Sigmoid colon (tissue), 6 donors: ENCODE measurements at regions not wholly inside any gene's neighbourhood (a gene's known extent, or its start where the extent isn't known, plus 50 kb on each side); places are given as distances from the start of the nearest gene placed in this dataset.

Experiments
- DNase-seq: peaks from one replicate; pipeline ENCODE4 v3.0.0-alpha.2; 2019
- H3K27ac ChIP-seq, 4 donors: fragments of 200-600 bp; sonication (generic); one replicate each; pipeline ENCODE4 v1.5.1; 2016 to 2019; ENCODE audit warnings: mild to moderate bottlenecking in 1 of 4
- H3K27me3 ChIP-seq, 3 donors: fragments of 200-600 bp; sonication (generic); one replicate each; pipeline ENCODE4 v1.5.1; 2019; ENCODE audit warnings: mild to moderate bottlenecking in 1 of 3
- H3K36me3 ChIP-seq, 4 donors: fragments of 200-600 bp; sonication (generic); one replicate each; pipeline ENCODE4 v1.5.1; 2016 to 2019
- H3K4me1 ChIP-seq, 4 donors: fragments of 200-600 bp; sonication (generic); one replicate each; pipeline ENCODE4 v1.5.1; 2017 to 2019
- H3K4me3 ChIP-seq, 4 donors: fragments of 200-600 bp; sonication (generic); one replicate each; pipeline ENCODE4 v1.5.1; 2017 to 2019; ENCODE audit warnings: mild to moderate bottlenecking in 2 of 4, moderate library complexity in 1 of 4
- H3K9me3 ChIP-seq, 4 donors: fragments of 200-600 bp in 3 of 4; sonication (generic) in 3 of 4; one replicate each; pipeline versions ENCODE4 v1.5.1 to v1.6.1; 2013 to 2019
- EP300 ChIP-seq, 4 donors: sonication (generic); formaldehyde crosslinking; IDR thresholded peaks; one replicate each; pipeline ENCODE4 v1.6.1; 2017; ENCODE audit warnings: antibody characterized with exemption in 4 of 4
- POLR2A ChIP-seq, 2 donors: fragments of 450-650 bp; IDR thresholded peaks; one replicate each; pipeline ENCODE4 v1.6.1; 2016; ENCODE audit warnings: antibody characterized with exemption in 2 of 2, mild to moderate bottlenecking in 2 of 2, moderate library complexity in 2 of 2
- POLR2AphosphoS5 ChIP-seq, 4 donors: sonication (generic); formaldehyde crosslinking; IDR thresholded peaks; one replicate each; pipeline ENCODE4 v1.6.1; 2017; ENCODE audit warnings: antibody characterized with exemption in 4 of 4
- WGBS, 2 donors: extraction: QIAGEN DNeasy Blood & Tissue Kit; methylation state at CpG; one replicate each; pipeline ENCODE4 v1.1.7; 2013; 5-methylcytosine and 5-hydroxymethylcytosine counted together
- intact Hi-C: fragments of 100-400 bp; cut with DNase I; formaldehyde crosslinking; loops from one replicate; pipeline ENCODE4 v1.15.1; 2023
- TF ChIP-seq, protein P1 (sequence below), 4 experiments: fragments of 450-650 bp in 3 of 4; fragments of 200-600 bp in 1 of 4; IDR thresholded peaks; one replicate each; pipeline ENCODE4 v1.5.1; 2016 to 2019; ENCODE audit warnings: antibody characterized with exemption in 4 of 4, mild to moderate bottlenecking in 3 of 4, moderate library complexity in 2 of 4
- donor health status: healthy with polysubstance abuse.
- donor health status: healthy.

DNA sequence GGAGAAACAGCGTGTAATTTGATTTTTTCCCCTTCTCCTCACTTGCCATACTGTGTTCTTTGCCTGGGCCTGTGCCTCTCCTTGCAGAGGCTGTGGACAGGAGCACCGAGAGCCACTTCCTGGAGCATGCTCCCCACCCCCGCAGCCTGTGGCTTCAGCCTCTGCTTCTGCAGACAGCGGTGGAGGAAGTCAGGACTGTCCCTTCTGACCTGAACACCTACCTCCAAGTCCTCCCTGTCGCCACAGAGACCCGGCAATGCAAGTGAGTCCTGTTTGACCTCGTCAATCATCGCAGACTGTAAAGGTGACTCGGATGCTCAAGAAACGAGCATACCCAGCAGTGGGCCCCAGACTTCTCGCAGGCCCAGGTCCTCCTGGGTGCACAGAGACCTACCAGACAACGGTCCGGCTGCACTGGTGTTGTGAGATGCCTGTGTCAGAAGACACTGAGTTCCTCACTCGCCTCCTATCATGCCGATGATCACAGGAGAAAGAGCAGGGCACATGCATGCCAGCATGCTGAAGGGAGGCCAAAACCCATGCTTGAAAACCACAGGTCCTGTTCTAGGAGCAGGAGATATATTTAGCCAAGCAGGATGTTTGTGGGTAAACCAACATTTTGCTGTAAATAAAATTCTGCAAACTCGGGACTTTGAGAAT, 198.8 kb downstream of the AUH start:
- 51 to 66% methylated on average over 16 of the region's 16 CpGs for WGBS, 2 donors
- no peak for DNase-seq
- Histone ChIP-seq H3K4me3 (no peak overlapping the region), H3K4me1 (peaks cover 0 to 9% (median 6%) of the 10 kb centered on the region in 4 donors), H3K9me3 (no peaks in the 10 kb centered on the region), H3K27ac (peak overlapping the region in 1 of 4 donors; percentile 25), H3K27me3 (no peaks in the 10 kb centered on the region), H3K36me3 (no peaks in the 10 kb centered on the region)
- TF ChIP-seq POLR2A (IDR thresholded peaks at IDR 0.05) (no peak), POLR2AphosphoS5 (IDR thresholded peaks at IDR 0.05) (peak in 1 of 4 donors; percentile 39), EP300 (IDR thresholded peaks at IDR 0.05) (peak in 1 of 4 donors; percentile 12)
- intact Hi-C loops: no loop called here

DNA sequence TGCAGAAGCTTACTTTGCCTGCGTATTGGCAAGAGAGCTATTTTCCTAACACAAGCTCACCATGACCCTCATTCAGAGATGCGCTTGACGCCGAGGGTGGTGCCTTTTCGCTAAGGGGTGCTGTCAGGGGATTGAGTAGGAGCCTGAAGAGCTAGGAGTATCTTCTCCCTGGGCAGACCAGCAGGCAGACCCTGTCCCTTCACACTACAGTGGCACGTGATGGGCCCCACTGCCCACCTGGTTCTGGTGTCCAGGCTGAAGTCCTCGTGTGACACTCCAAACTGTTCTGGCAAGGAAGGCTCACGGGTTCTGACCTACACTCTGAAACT, 198.3 kb downstream of the AUH start:
- no peak for DNase-seq
- intact Hi-C loops: no loop called here
- TF ChIP-seq POLR2AphosphoS5 (IDR thresholded peaks at IDR 0.05) (no peak), POLR2A (IDR thresholded peaks at IDR 0.05) (no peak), EP300 (IDR thresholded peaks at IDR 0.05) (no peak)
- TF ChIP-seq, protein P1, sequence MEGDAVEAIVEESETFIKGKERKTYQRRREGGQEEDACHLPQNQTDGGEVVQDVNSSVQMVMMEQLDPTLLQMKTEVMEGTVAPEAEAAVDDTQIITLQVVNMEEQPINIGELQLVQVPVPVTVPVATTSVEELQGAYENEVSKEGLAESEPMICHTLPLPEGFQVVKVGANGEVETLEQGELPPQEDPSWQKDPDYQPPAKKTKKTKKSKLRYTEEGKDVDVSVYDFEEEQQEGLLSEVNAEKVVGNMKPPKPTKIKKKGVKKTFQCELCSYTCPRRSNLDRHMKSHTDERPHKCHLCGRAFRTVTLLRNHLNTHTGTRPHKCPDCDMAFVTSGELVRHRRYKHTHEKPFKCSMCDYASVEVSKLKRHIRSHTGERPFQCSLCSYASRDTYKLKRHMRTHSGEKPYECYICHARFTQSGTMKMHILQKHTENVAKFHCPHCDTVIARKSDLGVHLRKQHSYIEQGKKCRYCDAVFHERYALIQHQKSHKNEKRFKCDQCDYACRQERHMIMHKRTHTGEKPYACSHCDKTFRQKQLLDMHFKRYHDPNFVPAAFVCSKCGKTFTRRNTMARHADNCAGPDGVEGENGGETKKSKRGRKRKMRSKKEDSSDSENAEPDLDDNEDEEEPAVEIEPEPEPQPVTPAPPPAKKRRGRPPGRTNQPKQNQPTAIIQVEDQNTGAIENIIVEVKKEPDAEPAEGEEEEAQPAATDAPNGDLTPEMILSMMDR (IDR thresholded peaks at IDR 0.05): no peak

DNA sequence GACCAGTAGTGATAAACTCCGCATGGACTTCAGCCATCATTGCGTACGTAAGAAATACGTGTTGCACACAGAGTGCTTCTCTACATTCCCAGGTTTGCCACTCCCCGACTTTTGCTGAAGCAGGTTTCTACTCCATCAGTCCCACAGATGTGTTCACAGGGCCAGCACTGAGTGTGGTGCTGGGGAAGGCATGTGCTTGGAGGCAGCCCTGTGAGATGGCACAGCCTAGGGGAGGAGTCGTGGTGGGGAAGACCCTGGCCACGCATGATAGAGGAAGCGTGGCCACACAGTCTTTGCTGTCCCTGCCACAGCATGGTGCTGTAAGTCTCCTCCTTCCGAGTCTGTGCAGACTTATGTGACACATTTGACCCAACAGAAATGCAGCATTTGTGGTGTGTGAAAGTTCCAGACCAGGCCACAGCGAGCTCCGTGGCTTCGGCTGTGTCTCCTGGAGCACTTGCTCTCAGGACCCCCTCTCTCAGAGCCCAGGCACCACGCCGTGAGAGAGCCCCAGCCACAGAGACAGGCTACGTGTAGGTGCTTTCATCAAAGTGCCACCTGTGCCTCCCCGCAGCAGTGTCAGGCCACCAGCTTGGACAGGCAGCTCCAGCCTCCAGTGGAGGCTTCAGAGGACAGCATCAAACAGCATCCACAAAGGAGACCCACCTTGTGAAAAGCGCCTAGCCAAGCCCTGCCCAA, 197.8 kb downstream of the AUH start:
- H3K4me3 ChIP-seq: no peak overlapping the region
- H3K27me3 ChIP-seq: no peaks in the 10 kb centered on the region
- H3K4me1 ChIP-seq: peaks cover 0 to 9% (median 6%) of the 10 kb centered on the region in 4 donors
- H3K9me3 ChIP-seq: no peaks in the 10 kb centered on the region
- no peak for DNase-seq
- H3K36me3 ChIP-seq: no peaks in the 10 kb centered on the region
- TF ChIP-seq POLR2AphosphoS5 (IDR thresholded peaks at IDR 0.05) (no peak), POLR2A (IDR thresholded peaks at IDR 0.05) (no peak), EP300 (IDR thresholded peaks at IDR 0.05) (no peak)
- TF ChIP-seq, protein P1 (IDR thresholded peaks at IDR 0.05): no peak
- whole genome bisulfite sequencing, 2 donors: 80 to 86% methylated on average over 17 of the region's 17 CpGs
- peak overlapping the region in 1 of 4 donors; percentile 20 for H3K27ac ChIP-seq
- intact Hi-C loops: no loop called here

More for the DNA sequence above, 198.3 kb downstream of the AUH start:
- H3K4me3 ChIP-seq: no peak overlapping the region
- 76 to 80% methylated on average over 8 of the region's 8 CpGs for WGBS, 2 donors
- no peaks in the 10 kb centered on the region for H3K9me3 ChIP-seq
- peak overlapping the region in 1 of 4 donors; percentile 20 for H3K27ac ChIP-seq
- H3K27me3 ChIP-seq: no peaks in the 10 kb centered on the region
- H3K4me1 ChIP-seq: peaks cover 0 to 9% (median 6%) of the 10 kb centered on the region in 4 donors
- H3K36me3 ChIP-seq: no peaks in the 10 kb centered on the region
